Stomach (tissue), 8 donors: ENCODE measurements at regions not wholly inside any gene's neighbourhood (a gene's known extent, or its start where the extent isn't known, plus 50 kb on each side); places are given as distances from the start of the nearest gene placed in this dataset.

ENCODE experiments used
- DNase-seq, 2 donors: peaks; one replicate each; pipeline versions ENCODE4 v3.0.0 to v3.0.0-alpha.2; 2013 to 2019
- H3K27ac ChIP-seq, 5 donors: fragments of 200-600 bp in 4 of 5; sonication (generic) in 4 of 5; one replicate each; pipeline ENCODE4 v1.5.1; 2013 to 2019; ENCODE audit warnings: mild to moderate bottlenecking in 1 of 5, moderate library complexity in 1 of 5
- H3K27me3 ChIP-seq, 3 donors: fragments of 200-600 bp; sonication (generic); one replicate each; pipeline ENCODE4 v1.5.1; 2017 to 2019; ENCODE audit warnings: mixed run types in 1 of 3
- H3K36me3 ChIP-seq, 4 donors: fragments of 200-600 bp; sonication (generic); 1 replicate in 3 of 4; 2 replicates in 1 of 4; pipeline ENCODE4 v1.5.1; 2016 to 2019
- H3K4me1 ChIP-seq, 4 donors: fragments of 200-600 bp; sonication (generic); one replicate each; pipeline ENCODE4 v1.5.1; 2016 to 2019
- H3K4me3 ChIP-seq, 4 donors: fragments of 200-600 bp; sonication (generic) in 3 of 4; one replicate each; pipeline ENCODE4 v1.5.1; 2016 to 2019; ENCODE audit warnings: mild to moderate bottlenecking in 1 of 4
- H3K9me3 ChIP-seq, 4 donors: fragments of 200-600 bp; sonication (generic); one replicate each; pipeline ENCODE4 v1.5.1; 2016 to 2019
- EP300 ChIP-seq: sonication (generic); formaldehyde crosslinking; IDR thresholded peaks from one replicate; pipeline ENCODE4 v1.6.1; 2017; ENCODE audit warnings: antibody characterized with exemption
- POLR2A ChIP-seq, 4 donors: fragments of 450-650 bp; IDR thresholded peaks; one replicate each; pipeline ENCODE4 v1.6.1; 2016; ENCODE audit warnings: antibody characterized with exemption in 4 of 4, control low read depth in 2 of 4, mild to moderate bottlenecking in 1 of 4, moderate library complexity in 1 of 4
- POLR2AphosphoS5 ChIP-seq, 3 donors: sonication (generic); formaldehyde crosslinking; IDR thresholded peaks; one replicate each; pipeline ENCODE4 v1.6.1; 2016; ENCODE audit warnings: antibody characterized with exemption in 3 of 3
- WGBS, 5 donors: extraction: QIAGEN DNeasy Blood & Tissue Kit in 3 of 5; methylation state at CpG; one replicate each; pipeline versions ENCODE4 v1.1.5 to v1.1.7; 2013 to 2018; 5-methylcytosine and 5-hydroxymethylcytosine counted together
- intact Hi-C: fragments of 100-400 bp; cut with DNase I; formaldehyde crosslinking; loops from one replicate; pipeline ENCODE4 v1.15.1; 2023; ENCODE audit warnings: low total_unique reads
- TF ChIP-seq, protein P1 (sequence below), 7 experiments: fragments of 450-650 bp in 4 of 7; fragments of 200-600 bp in 3 of 7; sonication (generic) in 3 of 7; IDR thresholded peaks; one replicate each; pipeline ENCODE4 v1.5.1; 2016 to 2019; ENCODE audit warnings: antibody characterized with exemption in 7 of 7, control low read depth in 2 of 7, mild to moderate bottlenecking in 1 of 7
- donor health status: healthy with polysubstance abuse.
- donor health status: Bipolar disorder and iron deficiency.
- donor health status: healthy.

DNA sequence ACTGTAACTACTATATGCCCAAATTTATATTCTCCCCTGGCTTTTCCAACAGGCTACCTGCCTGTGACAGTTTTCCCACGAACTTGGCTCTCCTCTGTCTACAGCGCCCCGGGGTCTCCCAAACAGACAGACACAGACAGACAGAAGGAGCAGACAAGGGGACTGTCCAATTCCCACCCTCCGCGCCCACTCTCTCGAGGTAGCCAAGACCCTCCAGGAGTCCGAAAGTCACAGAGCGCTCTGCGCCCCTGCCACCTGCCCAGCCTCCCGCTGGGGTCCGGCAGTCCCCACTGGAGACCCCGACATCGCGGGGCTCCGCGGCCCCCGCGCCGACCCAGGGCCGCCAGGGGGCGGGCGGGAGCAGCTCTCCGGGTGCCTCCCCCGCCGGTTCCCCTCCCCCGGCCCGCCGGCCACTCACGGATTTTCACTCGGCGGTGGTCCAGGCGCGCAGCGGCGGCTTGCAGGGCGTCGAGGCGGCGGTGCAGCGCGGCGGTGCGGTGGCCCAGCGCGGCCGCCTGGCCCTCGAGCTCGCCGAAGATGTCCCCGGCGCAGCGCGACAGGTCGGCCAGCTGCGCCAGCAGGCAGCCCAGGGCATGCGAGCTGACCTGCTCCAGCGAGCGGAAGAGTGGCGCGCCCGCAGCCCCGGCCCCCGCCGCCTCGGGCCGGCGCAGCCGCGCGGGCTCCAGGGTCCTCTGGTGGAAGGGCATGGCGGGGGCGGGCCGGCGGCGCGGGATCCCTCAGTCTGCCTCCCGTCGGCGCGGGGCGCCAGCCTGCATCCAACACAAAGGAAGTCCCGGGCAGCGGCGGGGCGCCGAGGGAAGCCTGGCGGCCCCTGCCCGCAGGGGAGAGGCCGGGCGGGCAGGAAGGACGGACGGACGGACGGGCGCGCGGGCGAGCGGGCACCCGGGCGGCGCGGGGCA is 81.3 kb upstream of the CCDC28A start:
- DNase-seq, result peak; percentile 77 to 91
- no peak for TF ChIP-seq EP300
- TF ChIP-seq, protein P1, sequence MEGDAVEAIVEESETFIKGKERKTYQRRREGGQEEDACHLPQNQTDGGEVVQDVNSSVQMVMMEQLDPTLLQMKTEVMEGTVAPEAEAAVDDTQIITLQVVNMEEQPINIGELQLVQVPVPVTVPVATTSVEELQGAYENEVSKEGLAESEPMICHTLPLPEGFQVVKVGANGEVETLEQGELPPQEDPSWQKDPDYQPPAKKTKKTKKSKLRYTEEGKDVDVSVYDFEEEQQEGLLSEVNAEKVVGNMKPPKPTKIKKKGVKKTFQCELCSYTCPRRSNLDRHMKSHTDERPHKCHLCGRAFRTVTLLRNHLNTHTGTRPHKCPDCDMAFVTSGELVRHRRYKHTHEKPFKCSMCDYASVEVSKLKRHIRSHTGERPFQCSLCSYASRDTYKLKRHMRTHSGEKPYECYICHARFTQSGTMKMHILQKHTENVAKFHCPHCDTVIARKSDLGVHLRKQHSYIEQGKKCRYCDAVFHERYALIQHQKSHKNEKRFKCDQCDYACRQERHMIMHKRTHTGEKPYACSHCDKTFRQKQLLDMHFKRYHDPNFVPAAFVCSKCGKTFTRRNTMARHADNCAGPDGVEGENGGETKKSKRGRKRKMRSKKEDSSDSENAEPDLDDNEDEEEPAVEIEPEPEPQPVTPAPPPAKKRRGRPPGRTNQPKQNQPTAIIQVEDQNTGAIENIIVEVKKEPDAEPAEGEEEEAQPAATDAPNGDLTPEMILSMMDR (IDR thresholded peaks at IDR 0.05), result peak in 5 of 7 experiments; percentile 37 to 94 (median 76)
- Histone ChIP-seq H3K27me3 (peaks cover 0 to 6% (median 0%) of the 10 kb centered on the region in 3 donors), H3K4me1 (peaks cover 0 to 20% (median 13%) of the 10 kb centered on the region in 4 donors), H3K27ac (peak overlapping the region; percentile 78 to 89 (median 82)), H3K9me3 (no peaks in the 10 kb centered on the region), H3K4me3 (peak overlapping the region; percentile 76 to 88 (median 82)), H3K36me3 (no peaks in the 10 kb centered on the region)
- intact Hi-C loops, result no loop called here
- WGBS, 5 donors, result 0 to 3% (median 1%) methylated on average over 6 to 103 of the region's 103 CpGs

DNA sequence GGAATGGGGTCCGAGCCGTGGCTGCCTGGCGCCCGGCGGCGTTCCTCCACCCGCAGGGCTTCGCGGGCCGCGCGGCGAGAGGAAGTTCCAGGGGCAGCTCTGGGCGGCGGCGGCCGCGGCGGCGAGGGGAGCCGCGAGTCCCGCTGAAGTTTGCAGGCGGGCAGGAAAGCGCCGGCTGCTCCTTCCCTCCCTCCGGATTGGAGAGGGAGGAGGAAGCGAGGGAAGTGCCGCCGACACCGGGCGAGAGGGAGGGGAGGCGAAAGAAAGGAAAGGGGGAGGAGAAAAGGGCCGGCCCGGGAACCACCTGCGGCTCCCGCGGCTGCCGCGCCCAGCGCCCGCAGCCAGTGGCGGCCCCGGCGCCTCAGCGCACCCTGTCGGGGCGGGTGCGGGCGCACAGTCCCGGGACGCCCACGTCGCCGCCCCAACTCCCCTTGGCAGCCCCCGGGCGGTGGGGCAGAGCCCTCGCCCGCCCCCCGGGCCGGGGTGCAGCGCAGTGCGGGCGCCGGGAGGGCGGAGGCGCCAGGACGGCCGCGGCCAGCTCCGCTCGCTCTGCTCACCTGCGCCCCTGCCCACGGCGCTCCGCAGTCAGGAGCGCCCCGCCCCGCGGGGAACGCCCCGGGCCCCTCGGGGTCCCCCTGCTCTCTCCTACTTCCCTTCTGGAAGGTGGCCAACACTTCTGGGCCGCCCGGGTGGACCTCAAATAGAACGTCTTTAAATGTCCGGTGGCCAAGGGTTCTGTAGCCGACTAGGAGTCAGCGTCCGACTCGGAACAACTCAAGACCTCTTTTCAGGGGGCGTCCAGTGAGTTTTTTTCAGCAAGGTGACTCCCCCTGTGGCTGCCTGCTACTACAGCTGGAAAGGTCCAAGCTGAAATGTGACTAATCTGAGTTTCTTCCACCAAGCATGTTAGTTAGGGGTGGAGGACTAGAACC is 80.3 kb upstream of the CCDC28A start:
- Histone ChIP-seq H3K36me3 (no peaks in the 10 kb centered on the region), H3K4me1 (peaks cover 0 to 20% (median 13%) of the 10 kb centered on the region in 4 donors), H3K4me3 (peak overlapping the region; percentile 76 to 88 (median 82)), H3K9me3 (no peaks in the 10 kb centered on the region), H3K27ac (peak overlapping the region; percentile 78 to 89 (median 82)), H3K27me3 (peaks cover 0 to 6% (median 0%) of the 10 kb centered on the region in 3 donors)
- 0 to 1% (median 1%) methylated on average over 28 to 92 of the region's 92 CpGs for WGBS, 5 donors
- TF ChIP-seq EP300 (no peak), POLR2AphosphoS5 (IDR thresholded peaks at IDR 0.05) (peak in 2 of 3 donors; percentile 67 to 73)
- intact Hi-C loops, result no loop called here
- peak; percentile 82 to 93 for DNase-seq

DNA sequence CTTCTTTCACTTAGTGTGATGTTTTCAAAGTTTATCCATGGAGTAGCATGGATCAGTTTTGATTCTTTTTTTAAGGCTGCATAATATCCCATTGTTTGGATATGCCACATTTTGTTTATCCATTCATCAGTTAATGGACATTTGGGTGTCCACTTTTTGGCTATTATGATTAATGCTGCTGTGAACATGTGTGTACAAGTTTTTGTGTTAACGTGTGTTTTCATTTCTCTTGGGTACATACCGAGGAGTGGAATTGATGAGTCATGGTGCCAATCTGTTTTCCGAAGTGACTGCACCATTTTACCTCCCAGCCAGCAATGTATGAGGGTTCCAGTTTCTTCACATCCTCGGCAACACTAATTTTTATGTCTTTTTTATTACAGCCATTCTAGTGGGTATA is 78.4 kb upstream of the CCDC28A start:
- Histone ChIP-seq H3K36me3 (no peaks in the 10 kb centered on the region), H3K4me1 (peaks cover 0 to 20% (median 13%) of the 10 kb centered on the region in 4 donors), H3K4me3 (no peak overlapping the region), H3K27me3 (peaks cover 0 to 6% (median 0%) of the 10 kb centered on the region in 3 donors), H3K9me3 (no peaks in the 10 kb centered on the region), H3K27ac (no peak overlapping the region)
- WGBS, 5 donors, result 71 to 87% (median 82%) methylated on average over 4 of the region's 4 CpGs
- intact Hi-C loops, result no loop called here
- TF ChIP-seq POLR2AphosphoS5 (IDR thresholded peaks at IDR 0.05) (no peak), POLR2A (IDR thresholded peaks at IDR 0.05) (no peak), EP300 (no peak)
- TF ChIP-seq, protein P1 (IDR thresholded peaks at IDR 0.05), result no peak
- DNase-seq, result no peak

DNA sequence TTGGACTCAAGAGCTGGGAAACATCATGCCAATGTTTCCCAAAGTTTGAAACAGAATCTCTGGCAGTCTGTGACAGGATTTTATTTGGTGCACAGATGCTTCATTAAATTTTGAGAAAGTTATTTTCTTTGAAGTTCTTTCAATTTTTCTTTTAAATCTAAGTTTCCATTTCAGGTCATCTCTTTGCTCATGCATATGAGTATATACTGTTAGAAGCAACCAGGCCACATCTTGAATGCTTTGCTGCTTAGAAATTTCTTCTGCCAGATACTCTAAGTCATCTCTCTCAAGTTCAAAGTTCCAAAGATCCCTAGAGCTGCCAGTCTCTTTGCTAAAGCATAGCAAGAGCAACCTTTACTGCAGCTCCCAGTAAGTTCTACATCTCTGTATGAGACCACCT is 59.1 kb upstream of the CCDC28A start:
- Histone ChIP-seq H3K27ac (no peak overlapping the region), H3K9me3 (peaks cover 0 to 23% (median 2%) of the 10 kb centered on the region in 4 donors), H3K36me3 (no peaks in the 10 kb centered on the region), H3K27me3 (peaks cover 0 to 3% (median 0%) of the 10 kb centered on the region in 3 donors), H3K4me3 (no peak overlapping the region), H3K4me1 (no peaks in the 10 kb centered on the region)
- TF ChIP-seq POLR2A (IDR thresholded peaks at IDR 0.05) (no peak), POLR2AphosphoS5 (IDR thresholded peaks at IDR 0.05) (no peak), EP300 (no peak)
- TF ChIP-seq, protein P1 (IDR thresholded peaks at IDR 0.05), result no peak
- DNase-seq, result no peak
- intact Hi-C loops, result no loop called here
